BJ (cell line): ENCODE measurements at regions not wholly inside any gene's neighbourhood (a gene's known extent, or its start where the extent isn't known, plus 50 kb on each side); places are given as distances from the start of the nearest gene placed in this dataset.

Experiments
- CTCF ChIA-PET: fragments of 350-600 bp; formaldehyde crosslinking; extraction: SDS; loops from one replicate; lab custom pipeline; 2021; ENCODE audit warnings: antibody characterized with exemption, inconsistent platforms; lab: Yijun Ruan, JAX
- POLR2A ChIA-PET: fragments of 300-600 bp; sonication (Branson Sonifier 250); formaldehyde crosslinking; extraction: SDS; loops from one replicate; lab custom pipeline; 2021; ENCODE audit warnings: antibody characterized with exemption; lab: Charles Lee
- DNase-seq: peaks from one replicate; pipeline ENCODE4 v3.0.0-alpha.2; 2011; ENCODE audit warnings: low read depth
- H3K27me3 ChIP-seq: 2 replicates; pipeline ENCODE4 v1.6.0; 2011; ENCODE audit warnings: low read length; ENCODE audit not compliant: control insufficient read depth, insufficient read depth
- H3K36me3 ChIP-seq: 2 replicates; pipeline ENCODE4 v1.5.1; 2011; ENCODE audit warnings: low read length; ENCODE audit not compliant: control insufficient read depth, insufficient read depth
- H3K4me3 ChIP-seq: 2 replicates; pipeline ENCODE4 v1.5.1; 2011; ENCODE audit warnings: low read depth, mild to moderate bottlenecking, control low read depth, low read length
- TF ChIP-seq, protein P1 (sequence below): IDR thresholded peaks from 2 replicates; pipeline ENCODE4 v1.5.1; 2011; ENCODE audit warnings: low read depth, mild to moderate bottlenecking, control low read depth, inconsistent platforms, low read length, moderate library complexity; ENCODE audit not compliant: insufficient read depth

- POLR2A ChIA-PET, result no interaction called here
- no peak overlapping the region for H3K4me3 ChIP-seq
- TF ChIP-seq, protein P1, sequence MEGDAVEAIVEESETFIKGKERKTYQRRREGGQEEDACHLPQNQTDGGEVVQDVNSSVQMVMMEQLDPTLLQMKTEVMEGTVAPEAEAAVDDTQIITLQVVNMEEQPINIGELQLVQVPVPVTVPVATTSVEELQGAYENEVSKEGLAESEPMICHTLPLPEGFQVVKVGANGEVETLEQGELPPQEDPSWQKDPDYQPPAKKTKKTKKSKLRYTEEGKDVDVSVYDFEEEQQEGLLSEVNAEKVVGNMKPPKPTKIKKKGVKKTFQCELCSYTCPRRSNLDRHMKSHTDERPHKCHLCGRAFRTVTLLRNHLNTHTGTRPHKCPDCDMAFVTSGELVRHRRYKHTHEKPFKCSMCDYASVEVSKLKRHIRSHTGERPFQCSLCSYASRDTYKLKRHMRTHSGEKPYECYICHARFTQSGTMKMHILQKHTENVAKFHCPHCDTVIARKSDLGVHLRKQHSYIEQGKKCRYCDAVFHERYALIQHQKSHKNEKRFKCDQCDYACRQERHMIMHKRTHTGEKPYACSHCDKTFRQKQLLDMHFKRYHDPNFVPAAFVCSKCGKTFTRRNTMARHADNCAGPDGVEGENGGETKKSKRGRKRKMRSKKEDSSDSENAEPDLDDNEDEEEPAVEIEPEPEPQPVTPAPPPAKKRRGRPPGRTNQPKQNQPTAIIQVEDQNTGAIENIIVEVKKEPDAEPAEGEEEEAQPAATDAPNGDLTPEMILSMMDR, result no peak
- H3K27me3 ChIP-seq, result no peaks in the 10 kb centered on the region
- DNase-seq, result no peak
- CTCF ChIA-PET, result interaction anchor here (0.6 to 7.6 kb wide), 8 partner anchors 16 to 350 kb away, joined by 3 to 86 read pairs (median 3); no protein-coding TSS in a partner anchor
- no peaks in the 10 kb centered on the region for H3K36me3 ChIP-seq
Observed at GRCh38 chr20:22684763-22685443, 100.5 kb upstream of the FOXA2 start.

- CTCF ChIA-PET, result interaction anchor here (0.7 to 7.6 kb wide), 5 partner anchors 22 to 356 kb away, joined by 3 to 86 read pairs (median 3); no protein-coding TSS in a partner anchor
- TF ChIP-seq, protein P1, result no peak
- DNase-seq, result no peak
- Histone ChIP-seq H3K36me3 (no peaks in the 10 kb centered on the region), H3K27me3 (no peaks in the 10 kb centered on the region), H3K4me3 (no peak overlapping the region)
- POLR2A ChIA-PET, result no interaction called here
Observed at GRCh38 chr20:22686097-22686496, 101.7 kb upstream of the FOXA2 start.

DNA sequence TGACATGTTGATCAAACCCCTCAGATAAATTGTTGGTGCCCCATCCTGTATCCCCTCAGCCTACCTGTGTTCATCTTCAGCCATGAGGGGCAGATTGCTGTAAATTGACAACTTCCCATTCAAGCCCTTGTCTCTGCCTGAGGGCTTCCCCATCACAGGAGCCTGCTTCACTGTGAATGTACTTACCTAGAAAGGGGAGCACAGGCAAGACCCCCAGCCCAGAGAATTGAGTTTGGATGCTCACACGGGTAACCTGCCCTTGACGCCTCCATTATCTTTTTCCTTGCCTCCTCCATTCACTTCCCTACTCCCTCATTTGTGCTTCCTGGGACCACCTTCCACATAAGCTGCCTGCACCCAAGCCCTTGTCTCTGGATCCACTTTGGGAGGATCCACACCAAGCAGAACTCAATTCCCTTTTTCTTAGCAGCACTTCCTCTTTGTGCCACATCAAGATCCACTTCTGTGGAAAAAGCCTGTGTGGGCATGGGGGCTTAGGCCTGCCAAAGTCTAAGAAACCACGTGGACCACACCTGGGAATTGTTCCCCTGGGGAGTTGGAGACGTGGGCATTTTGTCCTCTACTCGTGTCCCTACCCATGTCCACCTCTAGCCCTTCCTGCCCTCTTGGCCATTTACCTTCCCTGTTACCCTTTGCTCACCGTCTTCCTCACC lies 103.4 kb upstream of the FOXA2 start:
- no peaks in the 10 kb centered on the region for H3K36me3 ChIP-seq
- ChIA-PET CTCF (interaction anchor here (5.0 kb wide), 1 partner anchor 547 kb away, joined by 34 read pairs; no protein-coding TSS in a partner anchor), POLR2A (no interaction called here)
- H3K4me3 ChIP-seq, result no peak overlapping the region
- no peaks in the 10 kb centered on the region for H3K27me3 ChIP-seq
- TF ChIP-seq, protein P1, result no peak
- DNase-seq, result no peak

DNA sequence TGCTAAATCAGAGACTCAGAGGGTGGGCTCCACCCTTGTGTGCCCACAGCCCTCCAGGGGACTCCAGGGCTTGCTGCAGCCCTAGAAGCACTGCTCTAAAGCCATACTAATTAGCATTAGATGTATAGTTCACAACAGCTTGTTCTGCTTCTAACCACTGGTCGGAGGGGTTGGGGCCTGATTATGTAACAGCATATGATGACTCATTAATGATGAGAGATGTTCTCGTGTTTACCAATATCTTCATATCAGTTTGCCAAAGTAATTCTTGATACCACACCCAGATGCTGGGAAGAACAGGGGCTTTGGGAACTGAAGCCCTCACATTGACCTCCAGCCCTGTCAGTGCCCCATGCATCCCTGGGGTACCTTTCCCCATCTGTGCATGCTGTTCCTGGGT lies 104.1 kb upstream of the FOXA2 start:
- no peaks in the 10 kb centered on the region for H3K36me3 ChIP-seq
- DNase-seq, result no peak
- H3K4me3 ChIP-seq, result no peak overlapping the region
- ChIA-PET POLR2A (no interaction called here), CTCF (interaction anchor here (5.0 kb wide), 1 partner anchor 546 kb away, joined by 34 read pairs; no protein-coding TSS in a partner anchor)
- TF ChIP-seq, protein P1, result no peak
- H3K27me3 ChIP-seq, result no peaks in the 10 kb centered on the region

DNA sequence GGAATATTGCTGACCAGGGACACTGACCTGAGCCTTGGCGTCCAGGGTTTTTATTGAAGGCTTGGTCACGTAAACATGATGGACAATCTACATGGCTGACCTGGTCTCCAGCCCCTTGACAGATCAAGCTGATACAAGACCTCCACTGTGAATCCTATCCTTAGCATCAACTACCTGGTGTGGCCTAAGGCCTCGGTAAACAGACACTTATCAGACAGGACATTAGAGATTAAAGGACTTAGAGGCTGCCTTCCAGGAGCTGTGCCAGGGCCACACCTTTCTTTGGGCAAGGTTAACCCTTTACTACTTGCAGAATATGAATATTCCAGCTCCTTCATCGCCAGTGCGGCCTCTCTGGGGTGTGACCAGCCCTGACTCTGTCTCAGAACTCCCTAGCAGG lies 104.9 kb upstream of the FOXA2 start:
- ChIA-PET CTCF (interaction anchor here (1.1 to 8.0 kb wide), 5 partner anchors 285 to 651 kb away, joined by 3 to 91 read pairs (median 34); no protein-coding TSS in a partner anchor), POLR2A (no interaction called here)
- Histone ChIP-seq H3K36me3 (no peaks in the 10 kb centered on the region), H3K27me3 (no peaks in the 10 kb centered on the region), H3K4me3 (no peak overlapping the region)
- TF ChIP-seq, protein P1, result no peak
- DNase-seq, result no peak
